ENCODE measurements at regions not wholly inside any gene's neighbourhood (a gene's known extent, or its start where the extent isn't known, plus 50 kb on each side); places are given as distances from the start of the nearest gene placed in this dataset.

DNA sequence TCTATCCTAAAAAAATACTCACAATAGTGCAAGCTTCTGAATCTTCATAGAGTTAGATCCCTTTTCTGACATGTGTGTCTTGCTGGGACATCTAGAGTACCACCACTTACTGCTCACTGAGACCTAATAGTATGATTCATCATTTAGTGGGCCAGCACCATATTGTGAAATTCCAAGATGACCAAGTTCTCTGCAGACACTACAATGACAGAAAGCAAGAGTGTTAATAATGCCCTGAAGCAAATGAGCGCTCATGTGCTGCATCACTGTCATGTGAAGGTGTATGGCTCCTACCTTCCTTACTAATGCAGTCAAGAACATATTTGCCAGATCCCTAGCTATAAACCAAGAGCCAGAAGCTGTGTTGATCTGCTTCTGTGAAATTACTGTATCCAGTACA is 606.2 kb upstream of the NXPH2 start:
- Histone ChIP-seq H3K4me3 (ENCODE audit: low read depth in 1 of 2, low read length in 2 of 2) (no peak overlapping the region), H3K27ac (ENCODE audit: low read length) (no peak overlapping the region), H2AFZ (ENCODE audit: low read depth, low read length) (no peak overlapping the region), H3K4me1 (ENCODE audit: insufficient read depth, low read length) (no peaks in the 10 kb centered on the region), H3K79me2 (ENCODE audit: insufficient read depth, low read length) (no peaks in the 10 kb centered on the region), H3K4me2 (ENCODE audit: insufficient read depth, low read length) (no peak overlapping the region), H4K20me1 (ENCODE audit: insufficient read depth, low read length) (no peaks in the 10 kb centered on the region), H3K27me3 (ENCODE audit: insufficient read depth, low read length, poor library complexity) (no peaks in the 10 kb centered on the region), H3K36me3 (ENCODE audit: insufficient read depth, low read length) (no peaks in the 10 kb centered on the region), H3K9ac (ENCODE audit: low read depth, low read length) (no peak overlapping the region), H3K9me3 (ENCODE audit: insufficient read depth, low read length, severe bottlenecking) (no peaks in the 10 kb centered on the region)
- no peak for ATAC-seq (ENCODE audit: insufficient read depth, low read depth)
- TF ChIP-seq, protein P1, sequence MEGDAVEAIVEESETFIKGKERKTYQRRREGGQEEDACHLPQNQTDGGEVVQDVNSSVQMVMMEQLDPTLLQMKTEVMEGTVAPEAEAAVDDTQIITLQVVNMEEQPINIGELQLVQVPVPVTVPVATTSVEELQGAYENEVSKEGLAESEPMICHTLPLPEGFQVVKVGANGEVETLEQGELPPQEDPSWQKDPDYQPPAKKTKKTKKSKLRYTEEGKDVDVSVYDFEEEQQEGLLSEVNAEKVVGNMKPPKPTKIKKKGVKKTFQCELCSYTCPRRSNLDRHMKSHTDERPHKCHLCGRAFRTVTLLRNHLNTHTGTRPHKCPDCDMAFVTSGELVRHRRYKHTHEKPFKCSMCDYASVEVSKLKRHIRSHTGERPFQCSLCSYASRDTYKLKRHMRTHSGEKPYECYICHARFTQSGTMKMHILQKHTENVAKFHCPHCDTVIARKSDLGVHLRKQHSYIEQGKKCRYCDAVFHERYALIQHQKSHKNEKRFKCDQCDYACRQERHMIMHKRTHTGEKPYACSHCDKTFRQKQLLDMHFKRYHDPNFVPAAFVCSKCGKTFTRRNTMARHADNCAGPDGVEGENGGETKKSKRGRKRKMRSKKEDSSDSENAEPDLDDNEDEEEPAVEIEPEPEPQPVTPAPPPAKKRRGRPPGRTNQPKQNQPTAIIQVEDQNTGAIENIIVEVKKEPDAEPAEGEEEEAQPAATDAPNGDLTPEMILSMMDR (IDR thresholded peaks at IDR 0.05; ENCODE audit: borderline replicate concordance, extremely low read depth, low read length, poor library complexity, severe bottlenecking): no peak
- TF ChIP-seq EZH2 (IDR thresholded peaks at IDR 0.05; ENCODE audit: borderline replicate concordance, low read depth, low read length, severe bottlenecking): no peak
- DNase-seq: no peak

- Histone ChIP-seq H3K9ac (ENCODE audit: low read depth, low read length) (no peak overlapping the region), H3K4me3 (ENCODE audit: low read depth in 1 of 2, low read length in 2 of 2) (no peak overlapping the region), H3K4me1 (ENCODE audit: insufficient read depth, low read length) (no peaks in the 10 kb centered on the region), H2AFZ (ENCODE audit: low read depth, low read length) (no peak overlapping the region), H4K20me1 (ENCODE audit: insufficient read depth, low read length) (no peaks in the 10 kb centered on the region), H3K36me3 (ENCODE audit: insufficient read depth, low read length) (no peaks in the 10 kb centered on the region), H3K9me3 (ENCODE audit: insufficient read depth, low read length, severe bottlenecking) (peaks cover 4% of the 10 kb centered on the region), H3K4me2 (ENCODE audit: insufficient read depth, low read length) (no peak overlapping the region), H3K27ac (ENCODE audit: low read length) (no peak overlapping the region), H3K79me2 (ENCODE audit: insufficient read depth, low read length) (no peaks in the 10 kb centered on the region), H3K27me3 (ENCODE audit: insufficient read depth, low read length, poor library complexity) (no peaks in the 10 kb centered on the region)
- no peak for ATAC-seq (ENCODE audit: insufficient read depth, low read depth)
- TF ChIP-seq, protein P1 (IDR thresholded peaks at IDR 0.05; ENCODE audit: borderline replicate concordance, extremely low read depth, low read length, poor library complexity, severe bottlenecking): no peak
- TF ChIP-seq EZH2 (IDR thresholded peaks at IDR 0.05; ENCODE audit: borderline replicate concordance, low read depth, low read length, severe bottlenecking): no peak
- DNase-seq: no peak
Measured at GRCh38 chr2:139383532-139383931, 603.3 kb upstream of the NXPH2 start.

DNA sequence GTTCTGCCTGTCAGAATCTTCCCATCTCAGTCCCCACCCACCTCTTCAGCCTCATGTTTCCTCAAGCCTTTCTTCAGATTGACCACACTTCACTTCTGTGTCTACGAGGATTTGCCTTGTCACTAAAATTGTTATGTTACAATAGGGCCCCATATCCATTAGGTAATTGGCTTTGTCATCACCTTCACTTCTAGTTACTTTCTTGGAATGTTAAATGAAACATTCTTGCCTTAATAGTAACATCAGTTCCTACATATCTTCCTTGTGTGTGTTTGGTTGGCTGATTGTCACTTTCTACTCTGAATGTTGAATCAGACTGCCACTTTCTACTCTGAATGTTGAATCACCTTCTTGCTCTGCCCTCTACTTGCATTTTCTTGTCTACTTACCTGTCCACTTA is 599.9 kb upstream of the NXPH2 start:
- Histone ChIP-seq H3K4me2 (ENCODE audit: insufficient read depth, low read length) (no peak overlapping the region), H3K4me3 (ENCODE audit: low read depth in 1 of 2, low read length in 2 of 2) (no peak overlapping the region), H3K36me3 (ENCODE audit: insufficient read depth, low read length) (no peaks in the 10 kb centered on the region), H3K27me3 (ENCODE audit: insufficient read depth, low read length, poor library complexity) (no peaks in the 10 kb centered on the region), H2AFZ (ENCODE audit: low read depth, low read length) (no peak overlapping the region), H3K9me3 (ENCODE audit: insufficient read depth, low read length, severe bottlenecking) (peaks cover 4% of the 10 kb centered on the region), H3K27ac (ENCODE audit: low read length) (no peak overlapping the region), H3K9ac (ENCODE audit: low read depth, low read length) (no peak overlapping the region), H4K20me1 (ENCODE audit: insufficient read depth, low read length) (no peaks in the 10 kb centered on the region), H3K4me1 (ENCODE audit: insufficient read depth, low read length) (no peaks in the 10 kb centered on the region), H3K79me2 (ENCODE audit: insufficient read depth, low read length) (no peaks in the 10 kb centered on the region)
- TF ChIP-seq EZH2 (IDR thresholded peaks at IDR 0.05; ENCODE audit: borderline replicate concordance, low read depth, low read length, severe bottlenecking): no peak
- TF ChIP-seq, protein P1 (IDR thresholded peaks at IDR 0.05; ENCODE audit: borderline replicate concordance, extremely low read depth, low read length, poor library complexity, severe bottlenecking): no peak
- DNase-seq (no peak), ATAC-seq (ENCODE audit: insufficient read depth, low read depth) (no peak)

GRCh38 chr2:139378373-139378772 is 598.2 kb upstream of the NXPH2 start:
- no peak for ATAC-seq (ENCODE audit: insufficient read depth, low read depth)
- H3K79me2 ChIP-seq (ENCODE audit: insufficient read depth, low read length): no peaks in the 10 kb centered on the region
- peaks cover 4% of the 10 kb centered on the region for H3K9me3 ChIP-seq (ENCODE audit: insufficient read depth, low read length, severe bottlenecking)

More at GRCh38 chr2:139378373-139378772, 598.2 kb upstream of the NXPH2 start:
- Histone ChIP-seq H3K4me1 (ENCODE audit: insufficient read depth, low read length) (no peaks in the 10 kb centered on the region), H2AFZ (ENCODE audit: low read depth, low read length) (no peak overlapping the region), H3K27ac (ENCODE audit: low read length) (no peak overlapping the region), H4K20me1 (ENCODE audit: insufficient read depth, low read length) (no peaks in the 10 kb centered on the region), H3K9ac (ENCODE audit: low read depth, low read length) (no peak overlapping the region), H3K27me3 (ENCODE audit: insufficient read depth, low read length, poor library complexity) (no peaks in the 10 kb centered on the region), H3K4me2 (ENCODE audit: insufficient read depth, low read length) (no peak overlapping the region), H3K4me3 (ENCODE audit: low read depth in 1 of 2, low read length in 2 of 2) (no peak overlapping the region), H3K36me3 (ENCODE audit: insufficient read depth, low read length) (no peaks in the 10 kb centered on the region)
- TF ChIP-seq, protein P1 (IDR thresholded peaks at IDR 0.05; ENCODE audit: borderline replicate concordance, extremely low read depth, low read length, poor library complexity, severe bottlenecking): no peak
- no peak for TF ChIP-seq EZH2 (IDR thresholded peaks at IDR 0.05; ENCODE audit: borderline replicate concordance, low read depth, low read length, severe bottlenecking)
- no peak for DNase-seq

All from DND-41 (cell line).